Caco-2 (cell line): ENCODE measurements at regions not wholly inside any gene's neighbourhood (a gene's known extent, or its start where the extent isn't known, plus 50 kb on each side); places are given as distances from the start of the nearest gene placed in this dataset.

Experiments
- BruUV-seq: library from RNA; stranded (reverse); fragments of 400-500 nt; replicated peaks from 2 replicates; lab custom pipeline; 2021; lab: Mats Ljungman, UMichigan
- CTCF ChIA-PET: fragments of 300-600 bp; sonication (Branson Sonifier 250); formaldehyde crosslinking; loops from one replicate; lab custom pipeline; 2022; ENCODE audit warnings: antibody characterized with exemption; lab: Charles Lee
- POLR2A ChIA-PET: fragments of 300-600 bp; sonication (Branson Sonifier 250); formaldehyde crosslinking; loops from one replicate; lab custom pipeline; 2022; ENCODE audit warnings: antibody characterized with exemption; lab: Charles Lee
- DNase-seq, 2 experiments: peaks; one replicate each; pipeline versions ENCODE4 v3.0.0 to v3.0.0-alpha.2; 2020 to 2022
- H3K27me3 ChIP-seq: replicated peaks from 2 replicates; pipeline ENCODE4 v1.6.0; 2011; ENCODE audit warnings: low read length; ENCODE audit not compliant: control insufficient read depth, insufficient read depth
- H3K36me3 ChIP-seq: 2 replicates; pipeline ENCODE4 v1.5.1; 2011; ENCODE audit warnings: low read length; ENCODE audit not compliant: control insufficient read depth, insufficient read depth
- H3K4me1 ChIP-seq: fragments of 250-450 bp; sonication (Bioruptor Pico); 2 replicates; pipeline ENCODE4 v1.5.1; 2020; ENCODE audit warnings: mild to moderate bottlenecking
- H3K4me3 ChIP-seq: 2 replicates; pipeline ENCODE4 v1.5.1; 2011; ENCODE audit warnings: low read depth, mild to moderate bottlenecking, control low read depth, low read length
- H3K9me3 ChIP-seq: fragments of 250-450 bp; sonication (Bioruptor Pico); 2 replicates; pipeline ENCODE4 v1.5.1; 2020; ENCODE audit warnings: mild to moderate bottlenecking, moderate library complexity
- H3K27ac Mint-ChIP-seq: one replicate; pipeline ENCODE4 v1.8.0; 2022; ENCODE audit warnings: mixed read lengths; ENCODE audit not compliant: unreplicated experiment
- H3K27me3 Mint-ChIP-seq: one replicate; pipeline ENCODE4 v1.8.0; 2022; ENCODE audit warnings: mixed read lengths; ENCODE audit not compliant: insufficient read depth, unreplicated experiment
- H3K36me3 Mint-ChIP-seq: one replicate; pipeline ENCODE4 v1.8.0; 2022; ENCODE audit warnings: mild to moderate bottlenecking, mixed read lengths; ENCODE audit not compliant: insufficient read depth, unreplicated experiment
- H3K4me1 Mint-ChIP-seq: one replicate; pipeline ENCODE4 v1.8.0; 2022; ENCODE audit warnings: low read depth, mixed read lengths; ENCODE audit not compliant: unreplicated experiment
- H3K4me3 Mint-ChIP-seq: one replicate; pipeline ENCODE4 v1.8.0; 2022; ENCODE audit warnings: mild to moderate bottlenecking, moderate library complexity, mixed read lengths; ENCODE audit not compliant: unreplicated experiment
- H3K9me3 Mint-ChIP-seq: one replicate; pipeline ENCODE4 v1.8.0; 2022; ENCODE audit warnings: mixed read lengths; ENCODE audit not compliant: unreplicated experiment
- CTCF ChIP-seq, 2 experiments: fragments of 200-600 bp in 1 of 2; IDR thresholded peaks; 1 replicate in 1 of 2; 2 replicates in 1 of 2; pipeline versions ENCODE4 v1.5.1 to v1.8.0; 2011 to 2022; ENCODE audit warnings: antibody characterized with exemption in 1 of 2, control low read depth in 1 of 2, inconsistent platforms in 1 of 2, low read depth in 1 of 2, low read length in 1 of 2, mild to moderate bottlenecking in 1 of 2, moderate library complexity in 1 of 2; ENCODE audit not compliant: insufficient read depth in 1 of 2, severe bottlenecking in 1 of 2, unreplicated experiment in 1 of 2
- intact Hi-C: fragments of 100-400 bp; cut with micrococcal nuclease; formaldehyde crosslinking; loops from one replicate; pipeline ENCODE4 v1.10.0; 2022; ENCODE audit not compliant: unreplicated experiment

- H3K4me1 Mint-ChIP-seq: no peaks in the 10 kb centered on the region
- no peak for DNase-seq
- Histone ChIP-seq H3K27me3 (no peaks in the 10 kb centered on the region), H3K36me3 (no peaks in the 10 kb centered on the region), H3K9me3 (no peaks in the 10 kb centered on the region), H3K4me3 (no peak overlapping the region), H3K4me1 (no peaks in the 10 kb centered on the region)
- H3K36me3 Mint-ChIP-seq: no peaks in the 10 kb centered on the region
- ChIA-PET POLR2A (no interaction called here), CTCF (no interaction called here)
- no peaks in the 10 kb centered on the region for H3K9me3 Mint-ChIP-seq
- H3K4me3 Mint-ChIP-seq: no peak overlapping the region
- intact Hi-C loops: no loop called here
- BruUV-seq: no TSS peak
- H3K27me3 Mint-ChIP-seq: no peaks in the 10 kb centered on the region
- no peak overlapping the region for H3K27ac Mint-ChIP-seq
- no peak for TF ChIP-seq CTCF (IDR thresholded peaks at IDR 0.05; ENCODE audit: insufficient read depth in 1 of 2, low read depth in 1 of 2, low read length in 1 of 2, severe bottlenecking in 1 of 2, unreplicated experiment in 1 of 2)
Measured at GRCh38 chr3:147483578-147483977, 74.4 kb downstream of the ZIC1 start.

- Histone ChIP-seq H3K36me3 (no peaks in the 10 kb centered on the region), H3K4me3 (no peak overlapping the region), H3K9me3 (no peaks in the 10 kb centered on the region; the same call in 1 of the 2 replicates), H3K27me3 (no peaks in the 10 kb centered on the region), H3K4me1 (no peaks in the 10 kb centered on the region)
- TF ChIP-seq CTCF (IDR thresholded peaks at IDR 0.05; ENCODE audit: insufficient read depth in 1 of 2, low read depth in 1 of 2, low read length in 1 of 2, severe bottlenecking in 1 of 2, unreplicated experiment in 1 of 2): no peak
- Mint-ChIP-seq H3K27ac (no peak overlapping the region), H3K4me1 (no peaks in the 10 kb centered on the region), H3K27me3 (no peaks in the 10 kb centered on the region), H3K4me3 (no peak overlapping the region), H3K9me3 (no peaks in the 10 kb centered on the region), H3K36me3 (no peaks in the 10 kb centered on the region)
- no TSS peak for BruUV-seq
- intact Hi-C loops: no loop called here
- POLR2A ChIA-PET: no interaction called here
- CTCF ChIA-PET: no interaction called here
- no peak for DNase-seq
Measured at GRCh38 chr3:147493065-147493464, 83.9 kb downstream of the ZIC1 start.

GRCh38 chr3:147493666-147494065, 84.5 kb downstream of the ZIC1 start:
- no peak overlapping the region for H3K4me3 Mint-ChIP-seq
- intact Hi-C loops: no loop called here
- Histone ChIP-seq H3K4me3 (no peak overlapping the region), H3K36me3 (no peaks in the 10 kb centered on the region), H3K27me3 (no peaks in the 10 kb centered on the region), H3K9me3 (no peaks in the 10 kb centered on the region; the same call in 1 of the 2 replicates), H3K4me1 (no peaks in the 10 kb centered on the region)
- no peak for DNase-seq
- no peaks in the 10 kb centered on the region for H3K4me1 Mint-ChIP-seq
- H3K36me3 Mint-ChIP-seq: no peaks in the 10 kb centered on the region
- BruUV-seq: no TSS peak
- H3K27ac Mint-ChIP-seq: no peak overlapping the region
- TF ChIP-seq CTCF (IDR thresholded peaks at IDR 0.05; ENCODE audit: insufficient read depth in 1 of 2, low read depth in 1 of 2, low read length in 1 of 2, severe bottlenecking in 1 of 2, unreplicated experiment in 1 of 2): no peak
- ChIA-PET POLR2A (no interaction called here), CTCF (no interaction called here)
- H3K9me3 Mint-ChIP-seq: no peaks in the 10 kb centered on the region
- no peaks in the 10 kb centered on the region for H3K27me3 Mint-ChIP-seq
